GM21367 (cell line): ENCODE measurements at regions not wholly inside any gene's neighbourhood (a gene's known extent, or its start where the extent isn't known, plus 50 kb on each side); places are given as distances from the start of the nearest gene placed in this dataset.

Source experiments
- ATAC-seq: cut with Tn5 transposase; IDR thresholded peaks from one replicate; pipeline ENCODE4 v1.9.1; 2021; ENCODE audit not compliant: unreplicated experiment

- no peak for ATAC-seq
Observed at GRCh38 chr7:41633690-41634089, 69.2 kb downstream of the INHBA start.

GRCh38 chr7:41630741-41631140 is 72.1 kb downstream of the INHBA start:
- ATAC-seq, result peak; percentile 93

GRCh38 chr7:41629711-41630111 is 73.2 kb downstream of the INHBA start:
- no peak for ATAC-seq

GRCh38 chr7:41628901-41629300 is 74.0 kb downstream of the INHBA start:
- ATAC-seq, result no peak

- ATAC-seq, result no peak
Observed at GRCh38 chr7:41627645-41628298, 75.1 kb downstream of the INHBA start.

- no peak for ATAC-seq
Observed at GRCh38 chr7:41624818-41625217, 78.1 kb downstream of the INHBA start.

- no peak for ATAC-seq
Observed at GRCh38 chr7:41621953-41622831, 80.7 kb downstream of the INHBA start.

- ATAC-seq, result no peak
Observed at GRCh38 chr7:41617987-41618386, 84.9 kb downstream of the INHBA start.

GRCh38 chr7:41612798-41613197 is 90.1 kb downstream of the INHBA start:
- no peak for ATAC-seq

GRCh38 chr7:41612386-41612785 is 90.5 kb downstream of the INHBA start:
- no peak for ATAC-seq

- ATAC-seq, result no peak
Observed at GRCh38 chr7:41608447-41608846, 94.4 kb downstream of the INHBA start.

- no peak for ATAC-seq
Observed at GRCh38 chr7:41603985-41604384, 98.9 kb downstream of the INHBA start.

- no peak for ATAC-seq
Observed at GRCh38 chr7:41599760-41600159, 103.1 kb downstream of the INHBA start.

- no peak for ATAC-seq
Observed at GRCh38 chr7:41592794-41593193, 110.1 kb downstream of the INHBA start.

- no peak for ATAC-seq
Observed at GRCh38 chr7:41592236-41592635, 110.7 kb downstream of the INHBA start.

- ATAC-seq, result no peak
Observed at GRCh38 chr7:41590986-41591385, 111.9 kb downstream of the INHBA start.

GRCh38 chr7:41588341-41588740 is 114.5 kb downstream of the INHBA start:
- no peak for ATAC-seq

GRCh38 chr7:41586931-41587640 is 115.8 kb downstream of the INHBA start:
- no peak for ATAC-seq

GRCh38 chr7:41584746-41585145 is 118.1 kb downstream of the INHBA start:
- ATAC-seq, result no peak

GRCh38 chr7:41582116-41582515 is 120.8 kb downstream of the INHBA start:
- no peak for ATAC-seq

GRCh38 chr7:41581041-41581440 is 121.8 kb downstream of the INHBA start:
- ATAC-seq, result no peak
